A673 (cell line): ENCODE measurements at regions not wholly inside any gene's neighbourhood (a gene's known extent, or its start where the extent isn't known, plus 50 kb on each side); places are given as distances from the start of the nearest gene placed in this dataset.

Source experiments
- CTCF ChIP-seq: fragments of 300-800, 200-600 bp; sonication (generic); conservative IDR thresholded peaks from 2 replicates; pipeline ENCODE4 v1.5.1; 2017; ENCODE audit warnings: low read depth, mild to moderate bottlenecking, antibody characterized with exemption, low read length, moderate library complexity, mixed read lengths
- EZH2 ChIP-seq: fragments of 200-600 bp; sonication (generic); IDR thresholded peaks from 2 replicates; pipeline ENCODE4 v1.6.1; 2017; ENCODE audit warnings: borderline replicate concordance, low read depth, mild to moderate bottlenecking, mixed read lengths, antibody characterized with exemption, low read length; ENCODE audit not compliant: poor library complexity, severe bottlenecking

- TF ChIP-seq CTCF (no peak), EZH2 (no peak)
These were observed 189.7 kb downstream of the CHD9NB start for GRCh38 chr16:52863000-52863399.
